ENCODE measurements at regions not wholly inside any gene's neighbourhood (a gene's known extent, or its start where the extent isn't known, plus 50 kb on each side); places are given as distances from the start of the nearest gene placed in this dataset.

DNA sequence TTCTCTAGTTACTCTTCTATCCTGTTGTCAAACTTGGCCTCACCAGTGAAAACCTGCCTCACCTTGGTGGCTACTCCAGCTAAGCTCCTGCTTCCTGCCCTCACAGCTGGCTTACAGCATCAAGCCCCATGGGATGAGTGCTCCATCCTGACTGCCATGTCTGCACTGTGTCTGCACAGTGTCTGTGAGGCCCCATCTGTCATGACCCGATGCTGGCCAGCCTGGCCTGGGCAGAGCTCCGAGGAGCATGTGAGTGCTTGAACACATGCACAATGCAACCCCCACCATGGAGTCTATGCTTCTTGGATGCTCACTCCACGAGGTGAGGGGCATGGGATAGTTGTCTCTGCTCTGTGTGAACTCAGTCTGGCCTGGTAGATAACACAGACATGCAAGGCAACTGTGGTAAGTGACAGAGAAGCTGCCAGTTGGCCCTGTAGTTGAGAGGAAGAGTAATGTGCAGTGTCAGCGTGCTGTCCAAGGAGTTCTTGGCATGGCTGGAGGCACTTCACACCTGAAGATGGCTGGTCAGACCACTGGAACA, 207.1 kb upstream of the ZNF32 start:
- H3K27me3 ChIP-seq (ENCODE audit: control insufficient read depth, insufficient read depth, low read length) = no peaks in the 10 kb centered on the region
- no peak overlapping the region for H3K4me3 ChIP-seq (ENCODE audit: low read depth, low read length)
- ChIA-PET POLR2A (no interaction called here), CTCF (no interaction called here)
- H3K9me3 ChIP-seq (ENCODE audit: control insufficient read depth, insufficient read depth, low read length) = no peaks in the 10 kb centered on the region; the same call in 1 of the 2 replicates
- H3K27ac ChIP-seq (ENCODE audit: low read depth, low read length) = no peak overlapping the region
- no peak for DNase-seq (ENCODE audit: low read depth, low spot score)
- TF ChIP-seq, protein P1, sequence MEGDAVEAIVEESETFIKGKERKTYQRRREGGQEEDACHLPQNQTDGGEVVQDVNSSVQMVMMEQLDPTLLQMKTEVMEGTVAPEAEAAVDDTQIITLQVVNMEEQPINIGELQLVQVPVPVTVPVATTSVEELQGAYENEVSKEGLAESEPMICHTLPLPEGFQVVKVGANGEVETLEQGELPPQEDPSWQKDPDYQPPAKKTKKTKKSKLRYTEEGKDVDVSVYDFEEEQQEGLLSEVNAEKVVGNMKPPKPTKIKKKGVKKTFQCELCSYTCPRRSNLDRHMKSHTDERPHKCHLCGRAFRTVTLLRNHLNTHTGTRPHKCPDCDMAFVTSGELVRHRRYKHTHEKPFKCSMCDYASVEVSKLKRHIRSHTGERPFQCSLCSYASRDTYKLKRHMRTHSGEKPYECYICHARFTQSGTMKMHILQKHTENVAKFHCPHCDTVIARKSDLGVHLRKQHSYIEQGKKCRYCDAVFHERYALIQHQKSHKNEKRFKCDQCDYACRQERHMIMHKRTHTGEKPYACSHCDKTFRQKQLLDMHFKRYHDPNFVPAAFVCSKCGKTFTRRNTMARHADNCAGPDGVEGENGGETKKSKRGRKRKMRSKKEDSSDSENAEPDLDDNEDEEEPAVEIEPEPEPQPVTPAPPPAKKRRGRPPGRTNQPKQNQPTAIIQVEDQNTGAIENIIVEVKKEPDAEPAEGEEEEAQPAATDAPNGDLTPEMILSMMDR (IDR thresholded peaks at IDR 0.05; ENCODE audit: low read depth, low read length) = no peak

DNA sequence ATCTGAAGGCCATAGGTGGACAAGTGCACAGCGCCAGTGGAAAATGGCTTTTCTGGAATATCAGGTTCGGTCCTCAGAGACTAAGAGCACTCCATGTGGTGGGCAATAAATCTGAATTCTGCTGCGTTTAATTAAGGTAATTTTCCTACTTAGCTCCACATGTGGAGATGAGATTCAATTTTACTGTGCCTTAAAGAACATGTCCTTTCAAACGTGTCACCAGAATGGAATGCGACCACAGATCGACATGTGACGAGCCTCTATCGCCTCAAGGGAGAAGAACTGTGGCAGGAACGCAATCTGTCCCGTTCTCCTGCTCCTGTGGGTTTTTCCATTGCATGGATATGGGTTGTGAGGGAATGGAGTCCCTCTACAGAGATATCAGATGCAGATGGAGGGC, 205.3 kb upstream of the ZNF32 start:
- no peak overlapping the region for H3K4me3 ChIP-seq (ENCODE audit: low read depth, low read length)
- TF ChIP-seq, protein P1 (IDR thresholded peaks at IDR 0.05; ENCODE audit: low read depth, low read length) = no peak
- ChIA-PET CTCF (no interaction called here), POLR2A (no interaction called here)
- no peak overlapping the region for H3K27ac ChIP-seq (ENCODE audit: low read depth, low read length)
- no peaks in the 10 kb centered on the region; the same call in 1 of the 2 replicates for H3K9me3 ChIP-seq (ENCODE audit: control insufficient read depth, insufficient read depth, low read length)
- DNase-seq (ENCODE audit: low read depth, low spot score) = no peak
- H3K27me3 ChIP-seq (ENCODE audit: control insufficient read depth, insufficient read depth, low read length) = no peaks in the 10 kb centered on the region

DNA sequence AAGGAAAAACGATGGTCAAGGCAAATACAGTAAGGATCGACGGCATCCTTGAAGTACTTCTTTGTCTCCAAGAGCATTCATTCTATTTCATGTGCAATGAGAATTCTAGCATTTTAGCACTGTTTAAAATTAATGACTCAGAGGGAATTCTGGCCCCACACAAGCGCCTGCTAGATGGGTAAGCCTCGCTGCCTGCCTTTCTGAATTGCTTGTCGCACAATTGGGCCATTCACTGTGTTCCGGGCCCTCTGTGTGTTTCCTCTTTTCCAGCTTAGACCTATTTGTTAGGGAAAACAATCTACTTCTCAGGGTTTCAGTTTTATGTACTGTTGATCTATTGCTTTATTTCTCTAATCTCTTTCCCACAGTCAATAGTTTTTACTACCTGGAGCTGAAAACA, 204.7 kb upstream of the ZNF32 start:
- DNase-seq (ENCODE audit: low read depth, low spot score) = no peak
- ChIA-PET POLR2A (no interaction called here), CTCF (no interaction called here)
- H3K27ac ChIP-seq (ENCODE audit: low read depth, low read length) = no peak overlapping the region
- no peaks in the 10 kb centered on the region for H3K27me3 ChIP-seq (ENCODE audit: control insufficient read depth, insufficient read depth, low read length)
- H3K4me3 ChIP-seq (ENCODE audit: low read depth, low read length) = no peak overlapping the region
- no peaks in the 10 kb centered on the region; the same call in 1 of the 2 replicates for H3K9me3 ChIP-seq (ENCODE audit: control insufficient read depth, insufficient read depth, low read length)
- TF ChIP-seq, protein P1 (IDR thresholded peaks at IDR 0.05; ENCODE audit: low read depth, low read length) = no peak

DNA sequence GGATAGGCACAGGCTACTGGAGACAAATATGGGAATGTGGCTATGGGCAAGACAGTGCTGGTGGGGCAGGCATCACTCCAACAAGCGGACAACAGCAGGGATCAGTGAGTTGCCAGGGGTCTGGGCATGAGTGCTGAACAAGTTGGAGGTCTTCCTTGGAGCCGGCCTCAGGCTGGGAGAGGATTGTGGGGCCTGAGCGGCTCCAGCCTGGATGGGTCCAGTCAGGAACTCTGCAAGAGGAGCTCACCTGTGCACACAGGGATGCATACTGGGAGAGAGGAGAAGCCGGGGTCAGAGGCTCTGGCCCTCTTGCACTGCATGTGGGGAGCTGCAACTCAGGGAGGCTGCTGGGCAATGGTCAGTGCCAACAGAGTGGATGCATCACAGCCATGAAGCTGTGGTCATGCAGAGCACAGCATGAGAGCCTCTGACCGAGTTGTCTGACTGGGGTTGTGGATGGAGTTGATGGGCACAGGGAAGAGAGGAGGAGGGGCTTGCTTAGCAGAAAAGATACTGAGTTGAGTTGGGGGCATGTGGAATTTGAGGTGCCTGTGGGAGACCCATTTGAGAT, 204.0 kb upstream of the ZNF32 start:
- no peak overlapping the region for H3K4me3 ChIP-seq (ENCODE audit: low read depth, low read length)
- no peak for DNase-seq (ENCODE audit: low read depth, low spot score)
- CTCF ChIA-PET = no interaction called here
- TF ChIP-seq, protein P1 (IDR thresholded peaks at IDR 0.05; ENCODE audit: low read depth, low read length) = no peak
- no peak overlapping the region for H3K27ac ChIP-seq (ENCODE audit: low read depth, low read length)
- no peaks in the 10 kb centered on the region; the same call in 1 of the 2 replicates for H3K9me3 ChIP-seq (ENCODE audit: control insufficient read depth, insufficient read depth, low read length)
- H3K27me3 ChIP-seq (ENCODE audit: control insufficient read depth, insufficient read depth, low read length) = no peaks in the 10 kb centered on the region
- POLR2A ChIA-PET = no interaction called here

DNA sequence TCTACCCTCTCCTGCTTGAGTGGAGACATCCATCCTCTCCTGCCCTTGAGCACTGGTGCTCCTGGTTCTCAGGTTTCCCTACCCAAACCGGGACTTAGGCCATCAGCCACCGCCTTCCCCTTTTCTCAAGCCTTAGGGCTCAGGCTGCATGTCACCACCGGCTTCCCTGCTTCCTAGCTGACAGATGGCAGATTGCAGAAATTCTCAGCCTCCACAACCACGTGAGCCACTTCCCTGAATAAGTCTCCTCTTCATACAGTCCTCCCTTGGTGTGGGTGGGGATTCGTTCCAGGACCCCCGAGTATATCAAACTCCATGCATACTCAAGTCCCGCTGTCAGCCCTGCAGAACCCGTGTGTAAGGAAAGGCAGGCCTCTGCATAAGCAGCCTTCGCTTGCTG, 203.5 kb upstream of the ZNF32 start:
- CTCF ChIA-PET = no interaction called here
- Histone ChIP-seq H3K4me3 (ENCODE audit: low read depth, low read length) (no peak overlapping the region), H3K27ac (ENCODE audit: low read depth, low read length) (no peak overlapping the region), H3K9me3 (ENCODE audit: control insufficient read depth, insufficient read depth, low read length) (no peaks in the 10 kb centered on the region; the same call in 1 of the 2 replicates), H3K27me3 (ENCODE audit: control insufficient read depth, insufficient read depth, low read length) (no peaks in the 10 kb centered on the region)
- TF ChIP-seq, protein P1 (IDR thresholded peaks at IDR 0.05; ENCODE audit: low read depth, low read length) = no peak
- DNase-seq (ENCODE audit: low read depth, low spot score) = no peak
- POLR2A ChIA-PET = no interaction called here
